ENCODE measurements at regions not wholly inside any gene's neighbourhood (a gene's known extent, or its start where the extent isn't known, plus 50 kb on each side); places are given as distances from the start of the nearest gene placed in this dataset.
"Not testable (repeated sequence)": the region's sequence is repeated elsewhere in the genome, so short reads cannot be mapped to it uniquely, and the experiment has no call there.

GRCh38 chr7:113030489-113030888 lies 56.1 kb downstream of the GPR85 start:
- no peak for DNase-seq

GRCh38 chr7:113026941-113027340 lies 59.7 kb downstream of the GPR85 start:
- no peak for DNase-seq

- DNase-seq = not testable (repeated sequence)
Observed at GRCh38 chr7:113017144-113017857, 69.3 kb downstream of the GPR85 start.

- DNase-seq = no peak
Observed at GRCh38 chr7:113015034-113015645, 71.5 kb downstream of the GPR85 start.

GRCh38 chr7:113013761-113014449 lies 72.7 kb downstream of the GPR85 start:
- DNase-seq = no peak

- not testable (repeated sequence) for DNase-seq
Observed at GRCh38 chr7:113012862-113013261, 73.8 kb downstream of the GPR85 start.

- DNase-seq = no peak
Observed at GRCh38 chr7:113010377-113010776, 76.2 kb downstream of the GPR85 start.

GRCh38 chr7:113008755-113009154 lies 77.9 kb downstream of the GPR85 start:
- DNase-seq = no peak

- no peak for DNase-seq
Observed at GRCh38 chr7:113004726-113005454, 81.7 kb downstream of the GPR85 start.

- DNase-seq = no peak
Observed at GRCh38 chr7:113000316-113001020, 86.2 kb downstream of the GPR85 start.

GRCh38 chr7:112997831-112998230 lies 88.8 kb downstream of the GPR85 start:
- no peak for DNase-seq

- DNase-seq = no peak
Observed at GRCh38 chr7:112996331-112996871, 90.2 kb downstream of the GPR85 start.

GRCh38 chr7:112995059-112995824 lies 91.4 kb downstream of the GPR85 start:
- DNase-seq = no peak

- DNase-seq = no peak
Observed at GRCh38 chr7:112994656-112995055, 92.0 kb downstream of the GPR85 start.

- DNase-seq = no peak
Observed at GRCh38 chr7:112990624-112991023, 96.0 kb downstream of the GPR85 start.

- DNase-seq = no peak
Observed at GRCh38 chr7:112989531-112989930, 97.1 kb downstream of the GPR85 start.

GRCh38 chr7:112987171-112987570 lies 99.5 kb downstream of the GPR85 start:
- no peak for DNase-seq

GRCh38 chr7:112986256-112987031 lies 100.2 kb downstream of the GPR85 start:
- DNase-seq = no peak

- no peak for DNase-seq
Observed at GRCh38 chr7:112985377-112985987, 101.1 kb downstream of the GPR85 start.

GRCh38 chr7:112982441-112983063 lies 104.1 kb downstream of the GPR85 start:
- no peak for DNase-seq

Measured in activated naive CD4-positive, alpha-beta T cell (primary cell).